LNCaP clone FGC (cell line): ENCODE measurements at regions not wholly inside any gene's neighbourhood (a gene's known extent, or its start where the extent isn't known, plus 50 kb on each side); places are given as distances from the start of the nearest gene placed in this dataset.

ENCODE experiments used
- DNase-seq: peaks from one replicate; pipeline ENCODE4 v3.0.0-alpha.2; 2011; ENCODE audit warnings: low read depth
- H3K4me3 ChIP-seq: 2 replicates; pipeline ENCODE4 v1.5.1; 2011; ENCODE audit warnings: mild to moderate bottlenecking, low read depth, low read length, control low read depth
- TF ChIP-seq, protein P1 (sequence below): IDR thresholded peaks from 2 replicates; pipeline ENCODE4 v1.5.1; 2012; ENCODE audit warnings: mild to moderate bottlenecking; ENCODE audit not compliant: control insufficient read depth, insufficient read depth; ENCODE audit errors: extremely low read depth

DNA sequence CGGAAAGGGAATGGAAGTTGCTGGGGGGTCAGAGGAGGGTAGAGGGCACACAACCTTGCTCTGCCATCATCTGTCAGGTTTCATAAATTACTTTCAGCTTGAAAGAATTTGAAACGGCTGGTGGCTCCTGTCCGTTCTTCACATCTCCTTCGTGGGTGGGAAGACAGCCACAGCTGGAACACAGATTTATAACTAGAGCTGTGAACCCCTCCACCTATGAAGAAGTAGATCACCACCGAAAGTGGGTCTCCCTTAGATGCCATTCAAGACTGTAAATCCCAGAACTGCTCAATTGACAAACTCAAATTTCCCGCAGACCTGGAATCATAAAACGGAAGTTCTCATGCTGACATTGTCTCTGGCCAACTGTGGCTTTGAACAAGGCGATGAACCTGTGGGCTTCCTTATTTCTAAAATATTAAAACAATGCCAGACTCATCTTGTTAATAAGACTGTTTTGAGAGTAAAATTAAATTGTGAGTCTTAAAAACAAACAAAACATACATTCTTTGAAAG lies 65.3 kb downstream of the BTBD3 start:
- TF ChIP-seq, protein P1, sequence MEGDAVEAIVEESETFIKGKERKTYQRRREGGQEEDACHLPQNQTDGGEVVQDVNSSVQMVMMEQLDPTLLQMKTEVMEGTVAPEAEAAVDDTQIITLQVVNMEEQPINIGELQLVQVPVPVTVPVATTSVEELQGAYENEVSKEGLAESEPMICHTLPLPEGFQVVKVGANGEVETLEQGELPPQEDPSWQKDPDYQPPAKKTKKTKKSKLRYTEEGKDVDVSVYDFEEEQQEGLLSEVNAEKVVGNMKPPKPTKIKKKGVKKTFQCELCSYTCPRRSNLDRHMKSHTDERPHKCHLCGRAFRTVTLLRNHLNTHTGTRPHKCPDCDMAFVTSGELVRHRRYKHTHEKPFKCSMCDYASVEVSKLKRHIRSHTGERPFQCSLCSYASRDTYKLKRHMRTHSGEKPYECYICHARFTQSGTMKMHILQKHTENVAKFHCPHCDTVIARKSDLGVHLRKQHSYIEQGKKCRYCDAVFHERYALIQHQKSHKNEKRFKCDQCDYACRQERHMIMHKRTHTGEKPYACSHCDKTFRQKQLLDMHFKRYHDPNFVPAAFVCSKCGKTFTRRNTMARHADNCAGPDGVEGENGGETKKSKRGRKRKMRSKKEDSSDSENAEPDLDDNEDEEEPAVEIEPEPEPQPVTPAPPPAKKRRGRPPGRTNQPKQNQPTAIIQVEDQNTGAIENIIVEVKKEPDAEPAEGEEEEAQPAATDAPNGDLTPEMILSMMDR = no peak
- no peak overlapping the region for H3K4me3 ChIP-seq
- no peak for DNase-seq

- no peak overlapping the region for H3K4me3 ChIP-seq
- TF ChIP-seq, protein P1 = no peak
- DNase-seq = no peak
Observed at GRCh38 chr20:11986954-11987353, 69.3 kb downstream of the BTBD3 start.

DNA sequence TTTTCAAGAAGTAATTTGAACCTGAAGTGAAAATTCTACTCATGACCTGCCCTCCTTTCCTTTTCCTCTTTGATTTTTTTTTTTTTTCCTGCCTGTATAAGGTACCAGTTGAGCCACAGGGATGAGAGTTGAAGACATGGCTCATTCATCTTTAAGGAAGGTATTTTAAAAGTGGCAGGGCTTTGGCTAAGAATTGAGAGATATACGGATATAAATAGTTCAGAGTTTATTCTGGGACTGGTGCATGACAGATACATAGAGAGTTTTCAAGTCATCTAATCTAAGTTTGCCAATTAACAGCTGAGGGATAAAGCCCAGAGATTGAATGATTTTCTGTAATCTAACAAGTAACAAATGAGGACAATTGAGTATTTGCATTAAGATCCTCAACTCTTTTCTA lies 69.8 kb downstream of the BTBD3 start:
- TF ChIP-seq, protein P1 = no peak
- no peak overlapping the region for H3K4me3 ChIP-seq
- no peak for DNase-seq

DNA sequence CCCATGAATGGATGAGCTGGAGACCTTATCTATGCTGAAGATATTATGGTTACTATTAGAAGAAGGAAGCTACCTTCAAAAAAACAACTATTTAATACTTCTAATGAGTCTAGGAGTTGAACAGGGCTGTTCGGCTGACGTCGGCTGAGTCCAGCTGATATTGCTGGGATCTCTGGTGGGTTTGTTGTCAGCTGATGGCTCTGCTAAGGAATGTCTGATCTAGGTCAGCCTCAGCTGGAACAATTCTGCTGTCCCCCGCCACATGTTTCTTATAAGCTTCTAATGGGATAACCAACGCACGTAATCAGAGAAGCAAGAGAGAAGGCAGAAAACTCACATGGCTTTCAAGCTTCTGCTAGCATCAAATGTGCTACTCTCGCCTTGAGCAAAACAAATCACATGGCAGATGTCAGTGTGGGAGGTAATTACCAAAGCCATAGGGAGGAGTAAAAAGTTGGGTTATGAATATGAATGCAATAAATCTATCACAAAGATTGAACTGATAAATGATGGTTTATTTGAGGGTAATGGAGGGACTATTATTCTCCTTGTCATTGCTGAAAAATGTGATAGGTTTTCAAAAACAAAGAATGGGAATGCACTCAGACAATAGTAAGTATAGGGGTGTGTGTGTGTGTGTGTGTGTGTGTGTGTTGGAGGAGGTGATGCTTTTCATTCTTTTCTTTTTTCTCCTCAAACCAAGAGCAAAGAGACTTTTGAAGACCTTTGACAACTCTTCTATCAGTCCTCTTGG lies 71.5 kb downstream of the BTBD3 start:
- no peak for DNase-seq
- TF ChIP-seq, protein P1 = no peak
- H3K4me3 ChIP-seq = no peak overlapping the region

DNA sequence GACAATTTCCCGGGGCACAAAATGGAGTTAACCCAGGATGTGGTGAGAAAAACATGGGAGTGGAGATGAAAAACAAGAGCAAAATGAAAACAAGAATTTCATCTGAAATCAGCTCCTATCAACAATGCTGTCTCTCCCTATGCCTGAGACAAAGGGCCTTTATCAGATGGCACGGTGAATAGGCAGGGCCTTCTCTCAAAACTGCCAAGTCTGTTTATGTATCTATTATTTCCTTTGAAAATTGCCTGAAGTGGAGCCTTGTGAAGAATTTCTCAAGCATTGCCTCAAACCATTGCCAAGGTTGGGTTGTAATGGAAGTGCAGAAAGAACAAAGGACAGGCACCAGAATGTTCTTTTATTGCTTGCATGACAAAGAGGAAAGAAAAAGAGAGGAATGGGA lies 74.7 kb downstream of the BTBD3 start:
- DNase-seq = no peak
- H3K4me3 ChIP-seq = no peak overlapping the region
- TF ChIP-seq, protein P1 = no peak

DNA sequence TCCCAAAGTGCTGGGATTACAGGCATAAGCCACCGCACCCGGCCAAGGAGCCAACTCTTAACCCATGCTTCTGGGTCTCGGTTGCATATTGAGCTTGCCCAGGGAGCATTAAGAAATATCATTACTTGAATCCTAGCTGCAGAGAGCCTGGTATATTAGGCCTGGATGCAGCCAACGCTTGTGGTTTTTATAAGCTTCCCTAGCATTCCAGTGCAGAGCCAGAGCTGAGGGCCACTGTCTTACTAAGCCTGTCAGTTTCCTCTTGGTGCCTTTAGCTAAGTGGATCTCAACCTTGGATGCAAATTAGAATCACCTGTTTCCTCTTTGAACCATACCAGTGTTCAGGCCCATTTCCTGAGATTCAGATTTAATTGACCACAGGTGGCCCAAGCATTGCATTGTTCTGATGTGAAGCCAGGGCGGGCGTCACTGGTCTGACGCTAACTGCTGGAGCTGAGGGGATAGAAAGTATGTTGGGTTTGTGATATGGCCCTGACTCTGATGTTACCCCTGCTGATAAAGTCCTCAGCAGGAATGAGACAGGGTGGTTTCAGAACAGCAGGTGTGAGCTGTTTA lies 76.3 kb downstream of the BTBD3 start:
- H3K4me3 ChIP-seq = no peak overlapping the region
- no peak for DNase-seq
- TF ChIP-seq, protein P1 = no peak
